ENCODE measurements at regions not wholly inside any gene's neighbourhood (a gene's known extent, or its start where the extent isn't known, plus 50 kb on each side); places are given as distances from the start of the nearest gene placed in this dataset.

- DNase-seq (ENCODE audit: extremely low read depth, low read depth): no peak
- H3K4me3 ChIP-seq (replicated peaks; ENCODE audit: low read depth, low read length): no peak overlapping the region
- TF ChIP-seq, protein P1, sequence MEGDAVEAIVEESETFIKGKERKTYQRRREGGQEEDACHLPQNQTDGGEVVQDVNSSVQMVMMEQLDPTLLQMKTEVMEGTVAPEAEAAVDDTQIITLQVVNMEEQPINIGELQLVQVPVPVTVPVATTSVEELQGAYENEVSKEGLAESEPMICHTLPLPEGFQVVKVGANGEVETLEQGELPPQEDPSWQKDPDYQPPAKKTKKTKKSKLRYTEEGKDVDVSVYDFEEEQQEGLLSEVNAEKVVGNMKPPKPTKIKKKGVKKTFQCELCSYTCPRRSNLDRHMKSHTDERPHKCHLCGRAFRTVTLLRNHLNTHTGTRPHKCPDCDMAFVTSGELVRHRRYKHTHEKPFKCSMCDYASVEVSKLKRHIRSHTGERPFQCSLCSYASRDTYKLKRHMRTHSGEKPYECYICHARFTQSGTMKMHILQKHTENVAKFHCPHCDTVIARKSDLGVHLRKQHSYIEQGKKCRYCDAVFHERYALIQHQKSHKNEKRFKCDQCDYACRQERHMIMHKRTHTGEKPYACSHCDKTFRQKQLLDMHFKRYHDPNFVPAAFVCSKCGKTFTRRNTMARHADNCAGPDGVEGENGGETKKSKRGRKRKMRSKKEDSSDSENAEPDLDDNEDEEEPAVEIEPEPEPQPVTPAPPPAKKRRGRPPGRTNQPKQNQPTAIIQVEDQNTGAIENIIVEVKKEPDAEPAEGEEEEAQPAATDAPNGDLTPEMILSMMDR (IDR thresholded peaks at IDR 0.05; ENCODE audit: low read depth, low read length, missing control alignments): no peak
Observed at GRCh38 chr5:68576805-68577204, 361.2 kb downstream of the PIK3R1 start.

DNA sequence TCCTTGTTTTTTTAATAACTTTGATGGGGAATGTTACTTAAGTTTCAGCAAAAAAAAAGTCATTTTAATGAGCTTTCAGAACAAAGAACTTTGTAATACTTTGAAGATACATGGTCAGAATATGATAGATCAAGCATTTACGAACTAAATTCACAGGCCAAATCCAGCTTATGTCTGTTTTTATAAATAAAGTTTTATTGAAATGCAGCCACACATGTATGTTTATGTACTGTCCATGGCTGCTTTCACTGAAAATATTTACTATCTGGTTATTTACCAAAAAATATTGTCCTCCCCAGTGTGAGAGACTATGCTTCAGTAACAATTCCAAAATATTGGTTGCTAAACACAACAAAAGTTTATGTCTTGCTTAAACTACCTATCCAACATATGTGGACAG, 366.7 kb downstream of the PIK3R1 start:
- H3K4me3 ChIP-seq (replicated peaks; ENCODE audit: low read depth, low read length): no peak overlapping the region

DNA sequence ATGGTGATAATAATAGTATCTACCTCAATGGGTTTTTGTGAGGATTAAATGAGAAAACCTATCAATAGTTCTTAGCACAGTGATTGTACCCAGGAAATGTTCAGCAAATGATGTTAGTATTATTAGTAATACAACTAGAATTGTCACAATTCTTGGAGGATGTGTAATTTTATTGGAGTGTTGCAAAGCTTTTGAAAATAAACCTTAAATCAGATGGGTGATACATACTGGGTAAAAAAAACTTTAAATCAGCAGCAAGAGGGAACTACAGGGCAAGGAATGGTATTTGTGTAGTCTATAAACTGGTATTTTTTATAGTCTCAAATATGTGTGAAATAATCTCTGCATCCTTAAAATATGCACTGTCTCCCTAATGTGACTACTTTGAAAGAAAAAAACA, 371.6 kb downstream of the PIK3R1 start:
- TF ChIP-seq, protein P1 (IDR thresholded peaks at IDR 0.05; ENCODE audit: low read depth, low read length, missing control alignments): no peak
- H3K4me3 ChIP-seq (replicated peaks; ENCODE audit: low read depth, low read length): no peak overlapping the region
- no peak for DNase-seq (ENCODE audit: extremely low read depth, low read depth)

More for the DNA sequence above, 366.7 kb downstream of the PIK3R1 start:
- TF ChIP-seq, protein P1 (IDR thresholded peaks at IDR 0.05; ENCODE audit: low read depth, low read length, missing control alignments): no peak
- DNase-seq (ENCODE audit: extremely low read depth, low read depth): no peak

DNA sequence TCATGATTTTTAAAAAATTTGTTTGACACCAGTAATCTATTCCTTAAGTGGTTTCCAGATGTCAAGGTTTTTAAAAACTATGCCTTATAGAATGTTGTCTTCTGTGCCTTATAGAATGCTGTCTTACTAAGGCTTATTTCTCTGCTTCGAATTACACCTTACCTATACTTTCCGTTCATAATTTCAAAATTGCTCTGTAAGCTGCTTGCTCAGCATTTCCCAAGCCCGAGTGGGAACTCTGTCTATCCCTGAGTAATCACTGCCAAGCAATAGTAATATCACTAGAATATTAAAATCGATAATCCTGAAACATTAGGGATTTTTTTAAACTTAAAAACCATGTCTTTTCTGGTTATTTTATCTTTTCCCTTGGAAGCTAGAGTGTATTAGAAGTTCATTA, 376.3 kb downstream of the PIK3R1 start:
- H3K4me3 ChIP-seq (replicated peaks; ENCODE audit: low read depth, low read length): no peak overlapping the region
- DNase-seq (ENCODE audit: extremely low read depth, low read depth): no peak
- TF ChIP-seq, protein P1 (IDR thresholded peaks at IDR 0.05; ENCODE audit: low read depth, low read length, missing control alignments): no peak

- DNase-seq (ENCODE audit: extremely low read depth, low read depth): no peak
- no peak overlapping the region for H3K4me3 ChIP-seq (replicated peaks; ENCODE audit: low read depth, low read length)
- TF ChIP-seq, protein P1 (IDR thresholded peaks at IDR 0.05; ENCODE audit: low read depth, low read length, missing control alignments): no peak
Observed at GRCh38 chr5:68592351-68592750, 376.8 kb downstream of the PIK3R1 start.

GRCh38 chr5:68593211-68593671, 377.7 kb downstream of the PIK3R1 start:
- DNase-seq (ENCODE audit: extremely low read depth, low read depth): no peak
- no peak overlapping the region for H3K4me3 ChIP-seq (replicated peaks; ENCODE audit: low read depth, low read length)
- TF ChIP-seq, protein P1 (IDR thresholded peaks at IDR 0.05; ENCODE audit: low read depth, low read length, missing control alignments): no peak

GRCh38 chr5:68612972-68613371, 397.4 kb downstream of the PIK3R1 start:
- H3K4me3 ChIP-seq (replicated peaks; ENCODE audit: low read depth, low read length): no peak overlapping the region
- TF ChIP-seq, protein P1 (IDR thresholded peaks at IDR 0.05; ENCODE audit: low read depth, low read length, missing control alignments): no peak
- no peak for DNase-seq (ENCODE audit: extremely low read depth, low read depth)

Measured in HFF-Myc (cell line).